B cell (primary cell): ENCODE measurements at regions not wholly inside any gene's neighbourhood (a gene's known extent, or its start where the extent isn't known, plus 50 kb on each side); places are given as distances from the start of the nearest gene placed in this dataset.
"Not testable (repeated sequence)": the region's sequence is repeated elsewhere in the genome, so short reads cannot be mapped to it uniquely, and the experiment has no call there.

Source experiments
- EZH2 ChIP-seq: IDR thresholded peaks from 2 replicates; pipeline ENCODE4 v1.6.1; 2012; ENCODE audit warnings: borderline replicate concordance, low read depth, mild to moderate bottlenecking, moderate library complexity, low read length; ENCODE audit not compliant: insufficient read depth, poor library complexity, severe bottlenecking
- TF ChIP-seq, protein P1 (sequence below): fragments of 200-600 bp; IDR thresholded peaks from one replicate; pipeline ENCODE4 v1.8.0; 2022; ENCODE audit warnings: antibody characterized with exemption, mild to moderate bottlenecking

DNA sequence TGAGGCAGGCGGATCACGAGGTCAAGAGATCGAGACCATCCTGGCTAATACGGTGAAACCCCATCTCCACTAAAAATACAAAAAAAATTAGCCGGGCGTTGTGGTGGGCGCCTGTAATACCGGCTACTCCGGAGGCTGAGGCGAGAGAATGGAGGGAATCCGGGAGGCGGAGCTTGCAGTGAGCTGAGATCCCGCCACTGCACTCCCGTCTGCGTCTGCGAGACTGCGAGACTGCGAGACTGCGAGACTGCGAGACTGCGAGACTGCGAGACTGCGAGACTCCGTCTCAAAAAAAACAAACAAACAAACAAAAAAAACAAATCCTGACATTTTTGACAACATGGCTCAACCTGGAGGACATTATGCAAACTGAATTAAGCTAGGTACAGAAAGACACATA lies 1606.2 kb downstream of the STIM2 start:
- TF ChIP-seq, protein P1, sequence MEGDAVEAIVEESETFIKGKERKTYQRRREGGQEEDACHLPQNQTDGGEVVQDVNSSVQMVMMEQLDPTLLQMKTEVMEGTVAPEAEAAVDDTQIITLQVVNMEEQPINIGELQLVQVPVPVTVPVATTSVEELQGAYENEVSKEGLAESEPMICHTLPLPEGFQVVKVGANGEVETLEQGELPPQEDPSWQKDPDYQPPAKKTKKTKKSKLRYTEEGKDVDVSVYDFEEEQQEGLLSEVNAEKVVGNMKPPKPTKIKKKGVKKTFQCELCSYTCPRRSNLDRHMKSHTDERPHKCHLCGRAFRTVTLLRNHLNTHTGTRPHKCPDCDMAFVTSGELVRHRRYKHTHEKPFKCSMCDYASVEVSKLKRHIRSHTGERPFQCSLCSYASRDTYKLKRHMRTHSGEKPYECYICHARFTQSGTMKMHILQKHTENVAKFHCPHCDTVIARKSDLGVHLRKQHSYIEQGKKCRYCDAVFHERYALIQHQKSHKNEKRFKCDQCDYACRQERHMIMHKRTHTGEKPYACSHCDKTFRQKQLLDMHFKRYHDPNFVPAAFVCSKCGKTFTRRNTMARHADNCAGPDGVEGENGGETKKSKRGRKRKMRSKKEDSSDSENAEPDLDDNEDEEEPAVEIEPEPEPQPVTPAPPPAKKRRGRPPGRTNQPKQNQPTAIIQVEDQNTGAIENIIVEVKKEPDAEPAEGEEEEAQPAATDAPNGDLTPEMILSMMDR = not testable (repeated sequence)
- TF ChIP-seq EZH2 = not testable (repeated sequence)
